HEK293T (cell line): ENCODE measurements at regions not wholly inside any gene's neighbourhood (a gene's known extent, or its start where the extent isn't known, plus 50 kb on each side); places are given as distances from the start of the nearest gene placed in this dataset.

ENCODE experiments used
- CTCF ChIA-PET: fragments of 350-600 bp; formaldehyde crosslinking; extraction: SDS; loops from one replicate; lab custom pipeline; 2021; ENCODE audit warnings: antibody characterized with exemption, inconsistent platforms; lab: Yijun Ruan, JAX
- POLR2A ChIA-PET: fragments of 350-600 bp; formaldehyde crosslinking; extraction: SDS; loops from one replicate; lab custom pipeline; 2020; ENCODE audit warnings: antibody characterized with exemption, inconsistent platforms; lab: Yijun Ruan, JAX
- DNase-seq: peaks from one replicate; pipeline ENCODE4 v3.0.0; 2012; ENCODE audit warnings: mixed read lengths; ENCODE audit errors: extremely low spot score
- ARNT ChIP-seq: fragments of 450-650 bp; IDR thresholded peaks from 2 replicates; pipeline ENCODE4 v1.6.1; 2017; ENCODE audit warnings: mild to moderate bottlenecking
- BHLHE40 ChIP-seq: fragments of 450-650 bp; IDR thresholded peaks from 2 replicates; pipeline ENCODE4 v1.6.1; 2016; ENCODE audit warnings: mild to moderate bottlenecking, moderate library complexity, borderline replicate concordance
- CTBP1 ChIP-seq: fragments of 450-650 bp; IDR thresholded peaks from 2 replicates; pipeline ENCODE4 v1.6.1; 2016; ENCODE audit warnings: borderline replicate concordance
- ELF4 ChIP-seq: fragments of 450-650 bp; IDR thresholded peaks from 2 replicates; pipeline ENCODE4 v1.6.1; 2017; ENCODE audit warnings: antibody characterized with exemption
- FOXA1 ChIP-seq: fragments of 450-650 bp; IDR thresholded peaks from 2 replicates; pipeline ENCODE4 v1.6.1; 2016; ENCODE audit warnings: mild to moderate bottlenecking
- FOXK2 ChIP-seq: fragments of 450-650 bp; IDR thresholded peaks from 2 replicates; pipeline ENCODE4 v1.6.1; 2016; ENCODE audit warnings: mild to moderate bottlenecking
- FOXM1 ChIP-seq: fragments of 450-650 bp; IDR thresholded peaks from 2 replicates; pipeline ENCODE4 v1.6.1; 2017; ENCODE audit warnings: mild to moderate bottlenecking, borderline replicate concordance
- HDGF ChIP-seq: fragments of 450-650 bp; IDR thresholded peaks from 2 replicates; pipeline ENCODE4 v1.6.1; 2017; ENCODE audit warnings: antibody characterized with exemption, borderline replicate concordance
- L3MBTL2 ChIP-seq: fragments of 450-650 bp; conservative IDR thresholded peaks from 2 replicates; pipeline ENCODE4 v1.6.1; 2016; ENCODE audit warnings: mild to moderate bottlenecking
- LEF1 ChIP-seq: fragments of 450-650 bp; IDR thresholded peaks from 2 replicates; pipeline ENCODE4 v1.6.1; 2017; ENCODE audit warnings: mild to moderate bottlenecking, borderline replicate concordance
- NFRKB ChIP-seq: fragments of 450-650 bp; IDR thresholded peaks from 2 replicates; pipeline ENCODE4 v1.6.1; 2016; ENCODE audit warnings: mild to moderate bottlenecking, moderate library complexity
- PKNOX1 ChIP-seq: fragments of 450-650 bp; IDR thresholded peaks from 2 replicates; pipeline ENCODE4 v1.6.1; 2016
- SP1 ChIP-seq: fragments of 450-650 bp; IDR thresholded peaks from 2 replicates; pipeline ENCODE4 v1.6.1; 2017
- SUZ12 ChIP-seq: fragments of 450-650 bp; IDR thresholded peaks from 2 replicates; pipeline ENCODE4 v1.6.1; 2016; ENCODE audit warnings: mild to moderate bottlenecking
- TARDBP ChIP-seq: fragments of 450-650 bp; IDR thresholded peaks from 2 replicates; pipeline ENCODE4 v1.6.1; 2016
- ZNF384 ChIP-seq: fragments of 450-650 bp; IDR thresholded peaks from 2 replicates; pipeline ENCODE4 v1.6.1; 2016

GRCh38 chr10:9796564-9796963, 1221.1 kb upstream of the CELF2 start:
- ChIA-PET POLR2A (no interaction called here), CTCF (interaction anchor here (0.6 kb wide), 1 partner anchor 35 kb away, joined by 3 read pairs; no protein-coding TSS in a partner anchor)
- TF ChIP-seq ZNF384 = no peak
- TF ChIP-seq TARDBP = no peak
- no peak for TF ChIP-seq BHLHE40
- no peak for TF ChIP-seq L3MBTL2
- TF ChIP-seq PKNOX1 = no peak
- DNase-seq = no peak

- TF ChIP-seq SP1 (no peak), BHLHE40 (no peak)
- ChIA-PET CTCF (no interaction called here), POLR2A (no interaction called here)
- no peak for DNase-seq
Measured at GRCh38 chr10:9800011-9800410, 1217.7 kb upstream of the CELF2 start.

- ChIA-PET POLR2A (no interaction called here), CTCF (no interaction called here)
- no peak for DNase-seq
- TF ChIP-seq ZNF384 (no peak), ELF4 (no peak), SUZ12 (no peak), LEF1 (no peak), FOXA1 (no peak), BHLHE40 (no peak), CTBP1 (no peak), NFRKB (no peak), L3MBTL2 (no peak), FOXM1 (no peak), PKNOX1 (no peak), FOXK2 (no peak), HDGF (no peak), ARNT (no peak), TARDBP (no peak), SP1 (no peak)
Measured at GRCh38 chr10:9800571-9800970, 1217.1 kb upstream of the CELF2 start.

GRCh38 chr10:9807846-9808245, 1209.8 kb upstream of the CELF2 start:
- CTCF ChIA-PET = no interaction called here

GRCh38 chr10:9811601-9812000, 1206.1 kb upstream of the CELF2 start:
- ChIA-PET CTCF (no interaction called here), POLR2A (no interaction called here)
- no peak for TF ChIP-seq FOXK2
- no peak for TF ChIP-seq TARDBP
- no peak for TF ChIP-seq BHLHE40
- DNase-seq = no peak

More at GRCh38 chr10:9807846-9808245, 1209.8 kb upstream of the CELF2 start:
- TF ChIP-seq SUZ12 = no peak
- TF ChIP-seq ZNF384 = no peak
- no peak for TF ChIP-seq ELF4
- TF ChIP-seq PKNOX1 = no peak
- TF ChIP-seq FOXK2 = no peak
- TF ChIP-seq L3MBTL2 = no peak
- TF ChIP-seq HDGF = no peak
- no peak for TF ChIP-seq NFRKB
- no peak for TF ChIP-seq TARDBP
- no peak for TF ChIP-seq BHLHE40
- TF ChIP-seq ARNT = no peak
- no peak for TF ChIP-seq LEF1
- TF ChIP-seq FOXM1 = no peak
- TF ChIP-seq SP1 = no peak
- TF ChIP-seq FOXA1 = no peak
- no peak for TF ChIP-seq CTBP1
- DNase-seq = no peak
- POLR2A ChIA-PET = no interaction called here

GRCh38 chr10:9814285-9814864, 1203.3 kb upstream of the CELF2 start:
- no peak for DNase-seq
- POLR2A ChIA-PET = no interaction called here
- CTCF ChIA-PET = no interaction called here
- TF ChIP-seq PKNOX1 = no peak
- no peak for TF ChIP-seq FOXK2
